Lower lobe of right lung (tissue), 2 donors: ENCODE measurements at regions not wholly inside any gene's neighbourhood (a gene's known extent, or its start where the extent isn't known, plus 50 kb on each side); places are given as distances from the start of the nearest gene placed in this dataset.

ENCODE experiments used
- ATAC-seq, 2 donors: fragments of 200-7000 bp; cut with Tn5 transposase; one replicate each; pipeline ENCODE4 v1.9.1; 2020 to 2022; ENCODE audit warnings: mild to moderate bottlenecking in 2 of 2, moderate library complexity in 2 of 2
- DNase-seq: peaks from one replicate; pipeline ENCODE4 v3.0.0-alpha.2; 2020
- H3K27ac ChIP-seq: fragments of 200-600 bp; one replicate; pipeline ENCODE4 v1.8.0; 2022
- H3K27me3 ChIP-seq: fragments of 200-600 bp; one replicate; pipeline ENCODE4 v1.8.0; 2022; ENCODE audit warnings: low read depth
- H3K36me3 ChIP-seq: fragments of 200-600 bp; one replicate; pipeline ENCODE4 v1.8.0; 2022; ENCODE audit warnings: mild to moderate bottlenecking
- H3K4me1 ChIP-seq: fragments of 200-600 bp; one replicate; pipeline ENCODE4 v1.8.0; 2022
- H3K4me3 ChIP-seq: fragments of 200-600 bp; one replicate; pipeline ENCODE4 v1.8.0; 2022; ENCODE audit warnings: mild to moderate bottlenecking
- H3K9me3 ChIP-seq: fragments of 200-600 bp; one replicate; pipeline ENCODE4 v1.8.0; 2022
- intact Hi-C: fragments of 100-400 bp; cut with DNase I; formaldehyde crosslinking; loops from one replicate; pipeline ENCODE4 v1.11.0; 2022
- TF ChIP-seq, protein P1 (sequence below): fragments of 200-600 bp; IDR thresholded peaks from one replicate; pipeline ENCODE4 v1.8.0; 2022; ENCODE audit warnings: antibody characterized with exemption, mild to moderate bottlenecking
- donor health status: DM: no; HTN: yes; CAD: no; lungs with severe emphysema.

DNA sequence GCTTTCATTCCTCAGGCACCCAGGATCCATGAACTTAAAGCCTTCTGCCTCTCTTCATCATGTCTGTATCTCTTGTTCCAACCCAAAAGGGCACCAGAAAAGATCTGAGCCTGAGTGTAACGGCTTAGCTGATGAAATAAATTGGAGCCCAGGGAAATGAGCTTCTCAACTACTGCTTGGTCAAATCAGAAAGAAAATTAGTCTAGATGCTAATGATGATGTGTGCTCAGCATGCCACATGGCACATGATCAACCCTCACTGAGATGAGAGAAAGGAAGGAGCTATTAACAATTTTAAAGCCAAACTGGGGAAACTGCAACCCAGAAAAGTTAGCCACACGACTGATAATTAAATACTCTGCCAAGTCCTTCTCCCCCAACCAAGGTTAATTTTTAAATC lies 325.7 kb downstream of the CNTN3 start:
- no peaks in the 10 kb centered on the region for H3K36me3 ChIP-seq
- H3K27ac ChIP-seq, result no peak overlapping the region
- no peak overlapping the region for H3K4me3 ChIP-seq
- H3K9me3 ChIP-seq, result no peaks in the 10 kb centered on the region
- DNase-seq (no peak), ATAC-seq (no peak)
- intact Hi-C loops, result no loop called here
- no peaks in the 10 kb centered on the region for H3K27me3 ChIP-seq
- TF ChIP-seq, protein P1, sequence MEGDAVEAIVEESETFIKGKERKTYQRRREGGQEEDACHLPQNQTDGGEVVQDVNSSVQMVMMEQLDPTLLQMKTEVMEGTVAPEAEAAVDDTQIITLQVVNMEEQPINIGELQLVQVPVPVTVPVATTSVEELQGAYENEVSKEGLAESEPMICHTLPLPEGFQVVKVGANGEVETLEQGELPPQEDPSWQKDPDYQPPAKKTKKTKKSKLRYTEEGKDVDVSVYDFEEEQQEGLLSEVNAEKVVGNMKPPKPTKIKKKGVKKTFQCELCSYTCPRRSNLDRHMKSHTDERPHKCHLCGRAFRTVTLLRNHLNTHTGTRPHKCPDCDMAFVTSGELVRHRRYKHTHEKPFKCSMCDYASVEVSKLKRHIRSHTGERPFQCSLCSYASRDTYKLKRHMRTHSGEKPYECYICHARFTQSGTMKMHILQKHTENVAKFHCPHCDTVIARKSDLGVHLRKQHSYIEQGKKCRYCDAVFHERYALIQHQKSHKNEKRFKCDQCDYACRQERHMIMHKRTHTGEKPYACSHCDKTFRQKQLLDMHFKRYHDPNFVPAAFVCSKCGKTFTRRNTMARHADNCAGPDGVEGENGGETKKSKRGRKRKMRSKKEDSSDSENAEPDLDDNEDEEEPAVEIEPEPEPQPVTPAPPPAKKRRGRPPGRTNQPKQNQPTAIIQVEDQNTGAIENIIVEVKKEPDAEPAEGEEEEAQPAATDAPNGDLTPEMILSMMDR, result no peak
- no peaks in the 10 kb centered on the region for H3K4me1 ChIP-seq

- Histone ChIP-seq H3K4me1 (no peaks in the 10 kb centered on the region), H3K27me3 (no peaks in the 10 kb centered on the region), H3K4me3 (no peak overlapping the region), H3K27ac (no peak overlapping the region), H3K9me3 (no peaks in the 10 kb centered on the region), H3K36me3 (no peaks in the 10 kb centered on the region)
- intact Hi-C loops, result no loop called here
- DNase-seq (no peak), ATAC-seq (no peak)
- TF ChIP-seq, protein P1, result no peak
Measured at GRCh38 chr3:74287557-74287956, 326.9 kb downstream of the CNTN3 start.

- TF ChIP-seq, protein P1, result no peak
- no peaks in the 10 kb centered on the region for H3K27me3 ChIP-seq
- no peaks in the 10 kb centered on the region for H3K36me3 ChIP-seq
- peaks cover 4% of the 10 kb centered on the region for H3K9me3 ChIP-seq
- intact Hi-C loops, result no loop called here
- H3K4me1 ChIP-seq, result no peaks in the 10 kb centered on the region
- no peak overlapping the region for H3K27ac ChIP-seq
- DNase-seq (no peak), ATAC-seq (no peak)
- no peak overlapping the region for H3K4me3 ChIP-seq
Measured at GRCh38 chr3:74282202-74282601, 332.3 kb downstream of the CNTN3 start.

GRCh38 chr3:74281705-74282104 lies 332.8 kb downstream of the CNTN3 start:
- H3K27me3 ChIP-seq, result no peaks in the 10 kb centered on the region
- H3K4me1 ChIP-seq, result no peaks in the 10 kb centered on the region
- DNase-seq, result no peak
- ATAC-seq, result no peak
- peaks cover 4% of the 10 kb centered on the region for H3K9me3 ChIP-seq
- H3K27ac ChIP-seq, result no peak overlapping the region
- intact Hi-C loops, result no loop called here
- TF ChIP-seq, protein P1, result no peak
- no peaks in the 10 kb centered on the region for H3K36me3 ChIP-seq
- no peak overlapping the region for H3K4me3 ChIP-seq

DNA sequence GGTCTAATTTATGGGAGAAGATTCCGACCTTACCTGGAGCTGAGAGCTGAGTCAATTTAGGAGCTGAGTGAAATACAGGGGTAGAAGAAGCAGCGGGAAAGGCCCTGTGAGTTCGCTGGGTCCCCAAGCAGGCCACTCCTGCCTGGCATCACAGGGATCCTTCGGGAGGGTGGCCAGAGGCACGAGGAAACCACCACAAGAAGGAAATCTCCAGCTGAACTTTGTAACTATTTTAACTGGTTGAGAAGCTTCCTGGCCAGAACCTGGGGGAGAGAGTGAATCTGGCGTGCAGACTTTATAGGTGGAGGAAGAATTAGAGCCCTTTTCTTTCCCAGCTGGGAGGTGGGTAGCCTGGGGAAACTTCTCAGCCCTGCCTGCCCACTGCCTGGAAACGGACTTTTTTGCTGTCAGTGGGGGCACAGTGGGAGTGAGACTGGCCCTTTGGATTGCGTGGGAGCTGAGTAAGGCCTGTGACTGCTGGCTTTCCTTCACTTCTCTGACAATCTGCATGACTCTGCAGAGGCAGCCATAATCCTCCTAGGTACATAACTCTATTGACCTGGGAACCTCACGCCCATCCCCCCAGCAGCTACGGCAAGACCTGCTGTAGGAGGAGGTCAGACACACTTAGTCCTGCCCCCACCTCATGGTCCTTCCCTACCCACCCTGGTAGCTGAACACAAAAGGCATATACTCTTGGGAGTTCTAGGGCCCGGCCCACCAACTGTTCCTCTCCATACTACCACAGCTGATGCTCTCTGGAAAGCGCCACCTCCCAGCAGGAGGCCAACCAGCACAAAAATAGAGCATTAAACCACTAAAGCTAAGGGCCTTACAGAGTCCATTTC lies 340.7 kb downstream of the CNTN3 start:
- H3K4me3 ChIP-seq, result no peak overlapping the region
- intact Hi-C loops, result no loop called here
- no peak for DNase-seq
- no peaks in the 10 kb centered on the region for H3K4me1 ChIP-seq
- no peak overlapping the region for H3K27ac ChIP-seq
- no peaks in the 10 kb centered on the region for H3K36me3 ChIP-seq
- peaks cover 4% of the 10 kb centered on the region for H3K9me3 ChIP-seq
- no peak for ATAC-seq
- H3K27me3 ChIP-seq, result no peaks in the 10 kb centered on the region
- TF ChIP-seq, protein P1, result no peak
